ENCODE measurements at regions not wholly inside any gene's neighbourhood (a gene's known extent, or its start where the extent isn't known, plus 50 kb on each side); places are given as distances from the start of the nearest gene placed in this dataset.
"Not testable (repeated sequence)": the region's sequence is repeated elsewhere in the genome, so short reads cannot be mapped to it uniquely, and the experiment has no call there.

- no peaks in the 10 kb centered on the region for H3K27me3 ChIP-seq (ENCODE audit: control insufficient read depth, insufficient read depth, low read length)
- ChIA-PET CTCF (no interaction called here), POLR2A (no interaction called here)
- H3K27ac ChIP-seq (ENCODE audit: low read depth, low read length): no peak overlapping the region
- peaks cover 90% of the 10 kb centered on the region for H3K9me3 ChIP-seq (ENCODE audit: control insufficient read depth, insufficient read depth, low read length)
- DNase-seq (ENCODE audit: low read depth, low spot score): no peak
- H3K4me3 ChIP-seq (ENCODE audit: low read depth, low read length): no peak overlapping the region
- no peak for TF ChIP-seq CTCF (IDR thresholded peaks at IDR 0.05; ENCODE audit: low read depth, low read length)
These were observed 155.8 kb upstream of the AFDN start for GRCh38 chr6:167670938-167671338.

- CTCF ChIA-PET; H3K27ac ChIP-seq (ENCODE audit: low read depth, low read length); POLR2A ChIA-PET; DNase-seq (ENCODE audit: low read depth, low spot score); H3K27me3 ChIP-seq (ENCODE audit: control insufficient read depth, insufficient read depth, low read length); H3K4me3 ChIP-seq (ENCODE audit: low read depth, low read length): not testable (repeated sequence)
- H3K9me3 ChIP-seq (ENCODE audit: control insufficient read depth, insufficient read depth, low read length): peaks cover 90% of the 10 kb centered on the region
These were observed 155.2 kb upstream of the AFDN start for GRCh38 chr6:167671379-167671976.

- TF ChIP-seq CTCF (IDR thresholded peaks at IDR 0.05; ENCODE audit: low read depth, low read length): no peak
- DNase-seq (ENCODE audit: low read depth, low spot score): no peak
- H3K27me3 ChIP-seq (ENCODE audit: control insufficient read depth, insufficient read depth, low read length): no peaks in the 10 kb centered on the region
- no peak overlapping the region for H3K27ac ChIP-seq (ENCODE audit: low read depth, low read length)
- no peak overlapping the region for H3K4me3 ChIP-seq (ENCODE audit: low read depth, low read length)
- ChIA-PET CTCF (no interaction called here), POLR2A (no interaction called here)
- H3K9me3 ChIP-seq (ENCODE audit: control insufficient read depth, insufficient read depth, low read length): peaks cover 90% of the 10 kb centered on the region
These were observed 154.6 kb upstream of the AFDN start for GRCh38 chr6:167671977-167672687.

- Histone ChIP-seq H3K9me3 (ENCODE audit: control insufficient read depth, insufficient read depth, low read length) (peaks cover 90% of the 10 kb centered on the region), H3K4me3 (ENCODE audit: low read depth, low read length) (no peak overlapping the region), H3K27ac (ENCODE audit: low read depth, low read length) (no peak overlapping the region), H3K27me3 (ENCODE audit: control insufficient read depth, insufficient read depth, low read length) (no peaks in the 10 kb centered on the region)
- TF ChIP-seq CTCF (IDR thresholded peaks at IDR 0.05; ENCODE audit: low read depth, low read length): no peak
- POLR2A ChIA-PET: no interaction called here
- CTCF ChIA-PET: no interaction called here
- no peak for DNase-seq (ENCODE audit: low read depth, low spot score)
These were observed 154.0 kb upstream of the AFDN start for GRCh38 chr6:167672738-167673137.

- Histone ChIP-seq H3K4me3 (ENCODE audit: low read depth, low read length) (no peak overlapping the region), H3K9me3 (ENCODE audit: control insufficient read depth, insufficient read depth, low read length) (peaks cover 90% of the 10 kb centered on the region), H3K27ac (ENCODE audit: low read depth, low read length) (no peak overlapping the region), H3K27me3 (ENCODE audit: control insufficient read depth, insufficient read depth, low read length) (no peaks in the 10 kb centered on the region)
- ChIA-PET CTCF (no interaction called here), POLR2A (no interaction called here)
- DNase-seq (ENCODE audit: low read depth, low spot score): no peak
- no peak for TF ChIP-seq CTCF (IDR thresholded peaks at IDR 0.05; ENCODE audit: low read depth, low read length)
These were observed 152.8 kb upstream of the AFDN start for GRCh38 chr6:167673946-167674345.
